ENCODE measurements at regions not wholly inside any gene's neighbourhood (a gene's known extent, or its start where the extent isn't known, plus 50 kb on each side); places are given as distances from the start of the nearest gene placed in this dataset.

- DNase-seq (ENCODE audit: low spot score) (no peak), ATAC-seq (ENCODE audit: low FRiP score) (no peak)
- TF ChIP-seq CTCF (IDR thresholded peaks at IDR 0.05): no peak
Observed at GRCh38 chr16:31703526-31704128, 170.0 kb upstream of the ZNF267 start.

- no peak for TF ChIP-seq CTCF (IDR thresholded peaks at IDR 0.05)
- DNase-seq (ENCODE audit: low spot score): no peak
- no peak for ATAC-seq (ENCODE audit: low FRiP score)
Observed at GRCh38 chr16:31704138-31704537, 169.5 kb upstream of the ZNF267 start.

GRCh38 chr16:31705371-31705770 lies 168.2 kb upstream of the ZNF267 start:
- ATAC-seq (ENCODE audit: low FRiP score) (no peak), DNase-seq (ENCODE audit: low spot score) (no peak)
- no peak for TF ChIP-seq CTCF (IDR thresholded peaks at IDR 0.05)

GRCh38 chr16:31706318-31706717 lies 167.3 kb upstream of the ZNF267 start:
- no peak for ATAC-seq (ENCODE audit: low FRiP score)
- no peak for TF ChIP-seq CTCF (IDR thresholded peaks at IDR 0.05)
- DNase-seq (ENCODE audit: low spot score): no peak

GRCh38 chr16:31706925-31707324 lies 166.7 kb upstream of the ZNF267 start:
- DNase-seq (ENCODE audit: low spot score) (no peak), ATAC-seq (ENCODE audit: low FRiP score) (no peak)
- no peak for TF ChIP-seq CTCF (IDR thresholded peaks at IDR 0.05)

- ATAC-seq (ENCODE audit: low FRiP score) (no peak), DNase-seq (ENCODE audit: low spot score) (no peak)
- TF ChIP-seq CTCF (IDR thresholded peaks at IDR 0.05): no peak
Observed at GRCh38 chr16:31707743-31708335, 165.8 kb upstream of the ZNF267 start.

- TF ChIP-seq CTCF (IDR thresholded peaks at IDR 0.05): no peak
- ATAC-seq (ENCODE audit: low FRiP score) (no peak), DNase-seq (ENCODE audit: low spot score) (no peak)
Observed at GRCh38 chr16:31708348-31708747, 165.3 kb upstream of the ZNF267 start.

Measured in omental fat pad (tissue), 3 donors.